Gastroesophageal sphincter (tissue), 3 donors: ENCODE measurements at regions not wholly inside any gene's neighbourhood (a gene's known extent, or its start where the extent isn't known, plus 50 kb on each side); places are given as distances from the start of the nearest gene placed in this dataset.

Experiments
- POLR2A ChIP-seq, 2 donors: fragments of 450-650 bp; IDR thresholded peaks; one replicate each; pipeline ENCODE4 v1.6.1; 2017; ENCODE audit warnings: antibody characterized with exemption in 2 of 2, mild to moderate bottlenecking in 2 of 2, moderate library complexity in 1 of 2
- POLR2AphosphoS5 ChIP-seq: sonication (generic); formaldehyde crosslinking; IDR thresholded peaks from one replicate; pipeline ENCODE4 v1.6.1; 2017; ENCODE audit warnings: antibody characterized with exemption
- TF ChIP-seq, protein P1 (sequence below), 4 experiments: fragments of 200-600 bp in 2 of 4; fragments of 450-650 bp in 2 of 4; sonication (generic) in 1 of 4; IDR thresholded peaks; one replicate each; pipeline ENCODE4 v1.5.1; 2017 to 2019; ENCODE audit warnings: antibody characterized with exemption in 4 of 4, mild to moderate bottlenecking in 2 of 4, moderate library complexity in 2 of 4

- TF ChIP-seq POLR2A (IDR thresholded peaks at IDR 0.05) (no peak), POLR2AphosphoS5 (no peak)
- TF ChIP-seq, protein P1, sequence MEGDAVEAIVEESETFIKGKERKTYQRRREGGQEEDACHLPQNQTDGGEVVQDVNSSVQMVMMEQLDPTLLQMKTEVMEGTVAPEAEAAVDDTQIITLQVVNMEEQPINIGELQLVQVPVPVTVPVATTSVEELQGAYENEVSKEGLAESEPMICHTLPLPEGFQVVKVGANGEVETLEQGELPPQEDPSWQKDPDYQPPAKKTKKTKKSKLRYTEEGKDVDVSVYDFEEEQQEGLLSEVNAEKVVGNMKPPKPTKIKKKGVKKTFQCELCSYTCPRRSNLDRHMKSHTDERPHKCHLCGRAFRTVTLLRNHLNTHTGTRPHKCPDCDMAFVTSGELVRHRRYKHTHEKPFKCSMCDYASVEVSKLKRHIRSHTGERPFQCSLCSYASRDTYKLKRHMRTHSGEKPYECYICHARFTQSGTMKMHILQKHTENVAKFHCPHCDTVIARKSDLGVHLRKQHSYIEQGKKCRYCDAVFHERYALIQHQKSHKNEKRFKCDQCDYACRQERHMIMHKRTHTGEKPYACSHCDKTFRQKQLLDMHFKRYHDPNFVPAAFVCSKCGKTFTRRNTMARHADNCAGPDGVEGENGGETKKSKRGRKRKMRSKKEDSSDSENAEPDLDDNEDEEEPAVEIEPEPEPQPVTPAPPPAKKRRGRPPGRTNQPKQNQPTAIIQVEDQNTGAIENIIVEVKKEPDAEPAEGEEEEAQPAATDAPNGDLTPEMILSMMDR (IDR thresholded peaks at IDR 0.05), result no peak
Measured at GRCh38 chr2:12071318-12071717, 324.9 kb downstream of the LPIN1 start.
